ENCODE measurements at regions not wholly inside any gene's neighbourhood (a gene's known extent, or its start where the extent isn't known, plus 50 kb on each side); places are given as distances from the start of the nearest gene placed in this dataset.

GRCh38 chr20:24868396-24868927, 80.6 kb upstream of the CST7 start:
- Histone ChIP-seq H3K4me3 (no peak overlapping the region), H3K36me3 (no peaks in the 10 kb centered on the region), H3K27ac (no peak overlapping the region), H3K27me3 (no peaks in the 10 kb centered on the region), H3K9me3 (peaks cover 0 to 7% of the 10 kb centered on the region in 2 donors), H3K4me1 (no peaks in the 10 kb centered on the region)
- no peak for DNase-seq (ENCODE audit: low spot score)
- no peak for TF ChIP-seq CTCF (IDR thresholded peaks at IDR 0.05)

GRCh38 chr20:24868959-24869358, 80.1 kb upstream of the CST7 start:
- DNase-seq (ENCODE audit: low spot score) = no peak
- Histone ChIP-seq H3K36me3 (no peaks in the 10 kb centered on the region), H3K4me3 (no peak overlapping the region), H3K4me1 (no peaks in the 10 kb centered on the region), H3K27me3 (no peaks in the 10 kb centered on the region), H3K9me3 (peaks cover 0 to 7% of the 10 kb centered on the region in 2 donors), H3K27ac (no peak overlapping the region)
- TF ChIP-seq CTCF (IDR thresholded peaks at IDR 0.05) = no peak

GRCh38 chr20:24870057-24870456, 79.0 kb upstream of the CST7 start:
- H3K4me1 ChIP-seq = no peaks in the 10 kb centered on the region
- H3K27ac ChIP-seq = no peak overlapping the region
- H3K9me3 ChIP-seq = peaks cover 0 to 5% of the 10 kb centered on the region in 2 donors
- no peaks in the 10 kb centered on the region for H3K27me3 ChIP-seq
- H3K4me3 ChIP-seq = no peak overlapping the region
- no peak for DNase-seq (ENCODE audit: low spot score)
- no peaks in the 10 kb centered on the region for H3K36me3 ChIP-seq
- no peak for TF ChIP-seq CTCF (IDR thresholded peaks at IDR 0.05)

- Histone ChIP-seq H3K4me3 (no peak overlapping the region), H3K9me3 (no peaks in the 10 kb centered on the region), H3K36me3 (no peaks in the 10 kb centered on the region), H3K27ac (no peak overlapping the region), H3K27me3 (no peaks in the 10 kb centered on the region), H3K4me1 (no peaks in the 10 kb centered on the region)
- no peak for TF ChIP-seq CTCF (IDR thresholded peaks at IDR 0.05)
- DNase-seq (ENCODE audit: low spot score) = no peak
Observed at GRCh38 chr20:24870881-24871280, 78.2 kb upstream of the CST7 start.

GRCh38 chr20:24871480-24872213, 77.4 kb upstream of the CST7 start:
- no peak for DNase-seq (ENCODE audit: low spot score)
- Histone ChIP-seq H3K4me3 (no peak overlapping the region), H3K27me3 (no peaks in the 10 kb centered on the region), H3K9me3 (no peaks in the 10 kb centered on the region), H3K27ac (no peak overlapping the region), H3K4me1 (no peaks in the 10 kb centered on the region), H3K36me3 (no peaks in the 10 kb centered on the region)
- TF ChIP-seq CTCF (IDR thresholded peaks at IDR 0.05) = no peak

Data from right atrium auricular region (tissue), 2 donors.